ENCODE measurements at regions not wholly inside any gene's neighbourhood (a gene's known extent, or its start where the extent isn't known, plus 50 kb on each side); places are given as distances from the start of the nearest gene placed in this dataset.

- no peak for FAIRE-seq
- ChIA-PET POLR2A (no interaction called here), CTCF (ENCODE audit: low intra/inter-chr PET ratio, low total read pairs) (no interaction called here)
- no peak overlapping the region for H3K27ac ChIP-seq (ENCODE audit: extremely low read length, insufficient read depth, low read length)
- H3K4me2 ChIP-seq (ENCODE audit: low read depth, low read length): no peak overlapping the region
- no TSS peak for BruUV-seq (replicated peaks)
- no peak overlapping the region for H3K9ac ChIP-seq (ENCODE audit: insufficient read depth, low read depth, low read length)
- H3K27me3 ChIP-seq (ENCODE audit: control insufficient read depth in 1 of 2, insufficient read depth in 2 of 2, low read length in 2 of 2): no peaks in the 10 kb centered on the region
- no peak for TF ChIP-seq ZNF331 (CRISPR knock-in tag; IDR thresholded peaks at IDR 0.05)
- TF ChIP-seq ZNF639 (CRISPR knock-in tag; conservative IDR thresholded peaks at IDR 0.05): no peak
- TF ChIP-seq STAT6 (CRISPR knock-in tag; IDR thresholded peaks at IDR 0.05; ENCODE audit: borderline replicate concordance): no peak
- no peak for TF ChIP-seq ZNF337 (CRISPR knock-in tag; IDR thresholded peaks at IDR 0.05; ENCODE audit: borderline replicate concordance, low read depth)
- no peak for TF ChIP-seq ZBTB21 (CRISPR knock-in tag; IDR thresholded peaks at IDR 0.05)
- no peak for TF ChIP-seq POLR2G (IDR thresholded peaks at IDR 0.05; ENCODE audit: low read depth, low read length)
- no peak for TF ChIP-seq MED13 (CRISPR knock-in tag; IDR thresholded peaks at IDR 0.05)
- no peak for TF ChIP-seq HOXA7 (CRISPR knock-in tag; IDR thresholded peaks at IDR 0.05)
- no peak for TF ChIP-seq ZNF616 (CRISPR knock-in tag; IDR thresholded peaks at IDR 0.05; ENCODE audit: low read depth)
- no peak for TF ChIP-seq ZNF879 (CRISPR knock-in tag; IDR thresholded peaks at IDR 0.05)
- TF ChIP-seq NFE2L1 (CRISPR knock-in tag; IDR thresholded peaks at IDR 0.05; ENCODE audit: borderline replicate concordance): no peak
- no peak for TF ChIP-seq MIER3 (CRISPR knock-in tag; IDR thresholded peaks at IDR 0.05; ENCODE audit: borderline replicate concordance)
- no peak for TF ChIP-seq ZNF234 (CRISPR knock-in tag; conservative IDR thresholded peaks at IDR 0.05)
- TF ChIP-seq, protein P1, sequence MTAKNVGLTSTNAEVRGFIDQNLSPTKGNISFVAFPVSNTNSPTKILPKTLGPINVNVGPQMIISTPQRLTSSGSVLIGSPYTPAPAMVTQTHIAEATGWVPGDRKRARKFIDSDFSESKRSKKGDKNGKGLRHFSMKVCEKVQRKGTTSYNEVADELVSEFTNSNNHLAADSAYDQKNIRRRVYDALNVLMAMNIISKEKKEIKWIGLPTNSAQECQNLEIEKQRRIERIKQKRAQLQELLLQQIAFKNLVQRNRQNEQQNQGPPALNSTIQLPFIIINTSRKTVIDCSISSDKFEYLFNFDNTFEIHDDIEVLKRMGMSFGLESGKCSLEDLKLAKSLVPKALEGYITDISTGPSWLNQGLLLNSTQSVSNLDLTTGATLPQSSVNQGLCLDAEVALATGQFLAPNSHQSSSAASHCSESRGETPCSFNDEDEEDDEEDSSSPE (CRISPR knock-in tag; IDR thresholded peaks at IDR 0.05): no peak
- no peak for TF ChIP-seq CHD2 (IDR thresholded peaks at IDR 0.05; ENCODE audit: low read depth, low read length)
- no peak for TF ChIP-seq NBN (conservative IDR thresholded peaks at IDR 0.05)
- no peak for TF ChIP-seq PCBP2 (optimal IDR thresholded peaks at IDR 0.05; ENCODE audit: low read depth, low read length, poor library complexity, severe bottlenecking)
- no peaks in the 10 kb centered on the region for H3K79me2 ChIP-seq (ENCODE audit: insufficient read depth, low read length)
- no peaks in the 10 kb centered on the region for H3K9me3 ChIP-seq (ENCODE audit: low read length)
- H4K20me1 ChIP-seq (ENCODE audit: insufficient read depth, low read length): no peaks in the 10 kb centered on the region
- intact Hi-C loops (cut with micrococcal nuclease; ENCODE audit: unreplicated experiment): no loop called here
- no peak overlapping the region for H2AFZ ChIP-seq (ENCODE audit: low read length)
- 100% methylated on average over 5 of the region's 5 CpGs for WGBS (ENCODE audit: low lambda C conversion rate)
- no peak for ATAC-seq
- no peak for DNase-seq (ENCODE audit: low spot score)
- no peak overlapping the region for H3K4me3 ChIP-seq (replicated peaks in 1 of 3; ENCODE audit: insufficient read depth in 1 of 3, low read depth in 2 of 3, low read length in 3 of 3)
- peaks cover 51% of the 10 kb centered on the region for H3K4me1 ChIP-seq (ENCODE audit: insufficient read depth, low read length)
- peaks cover 1 to 6% of the 10 kb centered on the region in 2 experiments; a peak in 4 of 5 replicates for H3K36me3 ChIP-seq (replicated peaks in 1 of 2; ENCODE audit: control insufficient read depth in 1 of 2, insufficient read depth in 2 of 2, low read length in 2 of 2)
- in situ Hi-C loops (cut with HindIII; ENCODE audit: extremely low pct_ligation_motif_present, low pct_unique_long_range_greater_than_20kb): no loop called here
Observed at GRCh38 chr12:123099560-123100192, 51.2 kb downstream of the PITPNM2 start.

Measured in HepG2 (cell line).